ENCODE measurements at regions not wholly inside any gene's neighbourhood (a gene's known extent, or its start where the extent isn't known, plus 50 kb on each side); places are given as distances from the start of the nearest gene placed in this dataset.
"Not testable (repeated sequence)": the region's sequence is repeated elsewhere in the genome, so short reads cannot be mapped to it uniquely, and the experiment has no call there.

DNA sequence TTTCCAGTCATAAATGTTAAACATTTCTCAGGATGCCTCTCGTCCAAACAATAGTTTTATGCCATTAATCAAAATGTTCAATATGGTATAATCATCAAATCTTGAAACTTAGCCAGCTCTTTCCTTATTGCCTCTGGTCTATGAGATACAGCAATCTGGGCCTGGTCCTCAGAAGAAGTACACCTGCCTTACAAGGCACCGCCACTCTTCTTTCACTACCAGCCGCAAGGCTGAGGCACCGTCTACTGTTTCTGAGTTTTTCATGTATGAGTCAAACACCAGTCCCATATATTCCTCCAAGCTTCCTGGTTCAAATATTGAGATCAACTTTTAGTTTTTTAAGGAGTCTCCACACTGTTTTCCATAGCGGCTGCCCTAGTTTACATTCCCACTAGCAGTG lies 600.6 kb upstream of the FAT3 start:
- DNase-seq: no peak

DNA sequence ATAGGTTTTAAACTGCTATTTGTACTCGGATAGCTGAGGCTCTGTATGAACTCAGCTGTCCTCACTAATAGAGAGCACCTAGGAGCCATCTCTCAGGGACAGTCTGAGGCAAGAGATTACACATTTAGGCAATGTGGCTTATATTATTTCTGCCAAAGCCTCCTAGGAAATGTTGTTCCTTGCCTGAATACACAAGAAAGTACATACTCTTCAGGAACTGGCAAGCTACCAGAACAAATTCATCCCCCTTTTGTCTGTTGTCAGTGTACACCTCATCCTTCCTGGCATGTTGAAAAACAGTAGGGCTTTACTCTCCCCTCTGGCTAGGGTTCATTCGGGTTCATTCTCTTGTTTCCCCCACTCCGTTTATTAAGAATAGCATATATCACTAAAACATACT lies 615.9 kb upstream of the FAT3 start:
- no peak for DNase-seq

DNA sequence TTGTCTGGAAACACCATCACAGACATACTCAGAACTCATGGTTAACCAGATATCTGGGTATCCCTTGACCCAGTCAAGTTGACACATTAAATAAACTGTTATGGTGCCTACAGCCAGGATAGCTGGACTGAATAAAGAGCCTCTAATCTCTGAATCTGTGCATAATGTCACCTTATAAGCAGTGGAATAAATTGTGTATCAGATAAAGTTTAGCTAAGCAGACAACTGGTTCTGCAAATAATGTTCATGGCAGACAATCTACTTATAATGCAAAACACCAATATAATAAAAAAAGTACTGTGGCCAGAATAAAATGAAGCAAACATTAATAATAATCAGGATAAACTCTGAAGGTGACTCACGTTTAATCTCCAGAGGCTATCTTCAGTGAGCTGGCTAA lies 628.5 kb upstream of the FAT3 start:
- DNase-seq: no peak

DNA sequence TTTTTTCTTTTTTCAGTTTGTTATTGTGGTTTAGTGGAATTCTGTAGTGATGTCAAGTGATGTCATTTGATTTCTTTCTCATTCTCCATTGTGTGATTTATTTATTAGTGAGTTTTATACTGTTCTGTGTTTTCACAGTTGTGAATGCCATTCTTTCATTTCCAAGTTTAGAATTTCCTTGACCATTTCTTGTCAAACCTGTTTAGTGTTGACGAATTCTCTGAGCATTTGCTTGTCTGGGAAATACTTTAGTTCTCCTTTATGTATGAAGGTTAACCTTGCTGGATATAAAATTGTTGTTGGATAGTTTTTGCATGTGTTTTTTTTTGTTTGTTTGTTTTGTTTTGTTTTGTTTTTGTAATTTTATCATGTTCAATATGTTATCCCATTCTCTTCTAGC lies 633.6 kb upstream of the FAT3 start:
- DNase-seq: no peak

DNA sequence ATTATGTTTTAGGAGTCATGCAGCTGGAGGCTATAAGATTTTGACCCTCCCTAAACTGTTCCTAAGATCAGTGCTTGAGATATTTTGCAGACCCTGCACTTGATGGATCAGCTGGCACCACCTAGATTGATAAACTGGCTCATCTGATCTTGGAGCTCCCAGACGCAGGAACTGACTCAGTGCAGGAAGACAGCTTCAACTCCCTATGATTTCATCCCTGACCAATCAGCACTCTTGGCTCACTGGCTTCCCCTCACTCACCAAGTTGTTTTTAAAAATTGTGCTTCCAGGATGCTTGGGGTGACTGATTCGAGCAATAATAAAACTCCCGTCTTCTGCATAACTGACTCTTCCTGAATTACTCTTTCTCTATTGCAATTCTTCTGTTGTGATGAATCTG lies 637.5 kb upstream of the FAT3 start:
- no peak for DNase-seq

DNA sequence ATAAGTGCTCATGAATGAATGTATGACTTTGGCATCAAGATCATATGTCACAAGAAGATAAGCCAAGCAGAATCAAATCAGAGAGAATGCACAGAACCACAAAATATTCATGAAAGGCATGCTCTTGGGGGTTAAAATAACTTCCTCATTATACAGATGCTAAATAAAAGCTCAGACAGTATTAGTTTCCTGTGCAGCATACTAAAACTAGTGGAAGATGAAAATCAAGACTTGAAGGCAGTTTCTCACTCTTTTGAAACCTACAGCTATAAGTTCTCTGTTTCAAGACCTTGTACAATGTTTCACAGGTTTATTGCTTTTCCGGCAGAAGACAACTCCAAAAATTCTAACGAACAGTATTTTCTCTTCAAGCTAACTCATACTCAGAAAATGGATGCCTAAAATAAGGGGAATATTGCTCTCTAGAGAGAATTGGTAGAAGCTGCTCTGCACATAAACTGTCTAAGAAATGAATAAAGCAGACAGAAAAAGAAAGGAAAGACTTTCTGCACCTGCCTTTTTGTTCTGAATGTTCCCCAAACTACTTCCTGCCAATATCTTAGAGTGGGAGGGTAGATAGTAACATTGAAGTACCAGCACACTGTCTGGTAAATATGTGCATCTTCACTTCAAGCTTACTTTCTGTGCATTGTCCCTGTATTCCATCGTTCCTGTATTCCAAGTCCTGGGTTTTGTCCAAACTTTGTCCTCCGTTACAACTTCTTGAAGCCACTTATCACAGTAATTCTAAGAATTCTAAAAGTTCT lies 639.4 kb upstream of the FAT3 start:
- no peak for DNase-seq

DNA sequence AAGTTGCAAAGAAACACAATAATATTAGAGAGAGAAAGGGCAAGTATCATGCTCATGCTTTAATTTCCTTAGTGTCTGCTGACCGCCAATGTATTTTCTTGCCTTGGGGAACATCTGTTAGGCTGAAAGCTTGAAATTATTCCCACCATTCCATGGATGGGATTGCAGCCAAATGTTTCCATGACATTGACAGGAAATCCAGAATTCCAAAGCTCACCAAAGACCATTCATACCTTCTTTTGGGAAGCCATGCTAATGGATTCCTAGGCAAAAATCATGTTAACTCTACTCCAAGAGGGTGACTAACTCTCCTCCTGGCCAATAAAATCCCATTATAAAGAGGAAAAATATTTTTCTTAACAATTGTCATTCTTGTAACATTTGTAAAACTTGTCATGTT lies 661.4 kb upstream of the FAT3 start:
- DNase-seq: no peak

DNA sequence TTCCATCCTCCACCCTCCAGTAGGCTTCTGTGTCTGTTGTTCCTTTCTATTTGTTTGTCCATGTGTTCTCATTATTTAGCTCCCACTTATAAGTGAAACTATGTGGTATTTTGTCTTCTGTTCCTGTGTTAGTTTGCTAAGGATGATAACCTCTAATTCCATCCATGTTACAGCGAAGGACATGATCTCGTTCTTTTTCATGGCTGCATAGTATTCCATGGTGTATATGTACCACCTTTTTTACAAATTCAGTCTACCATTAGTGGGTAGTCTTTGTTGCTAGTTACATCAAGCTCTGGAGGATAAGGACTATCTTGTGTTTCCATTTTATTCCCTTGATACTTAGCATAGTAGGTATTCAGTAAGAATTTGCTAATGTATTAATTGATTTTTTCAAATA lies 664.2 kb upstream of the FAT3 start:
- no peak for DNase-seq

DNA sequence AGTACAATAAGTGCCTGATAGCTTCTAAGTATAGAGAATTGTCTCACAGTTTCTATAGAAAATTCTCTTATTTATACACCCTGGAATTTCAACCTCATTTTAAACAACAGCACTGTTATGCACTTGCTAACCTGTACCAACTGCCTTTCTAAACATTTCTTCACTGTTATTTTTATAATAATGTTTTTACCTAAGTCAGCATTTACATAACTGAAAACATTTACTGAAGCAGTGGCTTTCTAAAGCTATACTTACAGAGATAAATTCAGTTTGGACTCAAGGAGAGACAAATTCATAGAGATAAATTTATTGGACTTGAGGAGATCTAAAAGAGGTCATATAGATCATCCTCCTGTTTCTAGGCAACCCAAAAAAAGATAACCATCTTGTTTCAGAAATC lies 686.6 kb upstream of the FAT3 start:
- DNase-seq: no peak

DNA sequence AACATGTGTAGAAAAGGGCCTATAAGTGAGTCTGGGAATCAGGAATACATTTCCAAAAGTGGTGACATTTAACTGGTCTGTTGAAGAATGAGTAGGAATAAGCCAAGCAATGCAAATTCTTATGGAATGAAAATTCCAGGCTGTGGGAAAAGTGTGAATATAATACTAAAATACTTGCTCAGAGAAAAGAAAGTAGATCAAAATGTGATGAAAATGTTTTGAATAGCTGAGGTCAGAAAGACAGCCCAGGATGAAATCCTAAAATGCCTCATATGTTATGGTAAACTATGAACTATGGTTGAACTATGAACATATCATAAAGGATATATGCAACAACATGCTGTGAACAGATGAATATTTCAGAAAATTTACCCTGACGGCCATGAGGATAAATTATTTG lies 688.3 kb upstream of the FAT3 start:
- no peak for DNase-seq

DNA sequence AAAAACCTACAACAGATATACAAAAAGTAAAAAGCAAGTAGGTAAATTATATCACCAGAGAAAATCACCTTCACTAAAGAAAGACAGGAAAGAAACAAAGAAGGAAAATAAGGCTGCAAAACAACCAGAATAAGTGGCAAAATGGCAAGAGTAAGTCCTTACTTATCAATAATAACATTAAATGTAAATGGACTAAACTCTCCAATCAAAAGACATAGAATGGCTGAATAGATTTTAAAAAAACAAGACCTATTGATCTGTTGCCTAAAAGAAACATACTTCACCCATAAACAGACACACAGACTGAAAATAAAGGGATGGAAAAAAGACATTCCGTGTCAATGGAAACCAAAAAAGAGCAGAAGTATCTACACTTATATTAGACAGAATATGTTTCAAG lies 695.7 kb upstream of the FAT3 start:
- no peak for DNase-seq

DNA sequence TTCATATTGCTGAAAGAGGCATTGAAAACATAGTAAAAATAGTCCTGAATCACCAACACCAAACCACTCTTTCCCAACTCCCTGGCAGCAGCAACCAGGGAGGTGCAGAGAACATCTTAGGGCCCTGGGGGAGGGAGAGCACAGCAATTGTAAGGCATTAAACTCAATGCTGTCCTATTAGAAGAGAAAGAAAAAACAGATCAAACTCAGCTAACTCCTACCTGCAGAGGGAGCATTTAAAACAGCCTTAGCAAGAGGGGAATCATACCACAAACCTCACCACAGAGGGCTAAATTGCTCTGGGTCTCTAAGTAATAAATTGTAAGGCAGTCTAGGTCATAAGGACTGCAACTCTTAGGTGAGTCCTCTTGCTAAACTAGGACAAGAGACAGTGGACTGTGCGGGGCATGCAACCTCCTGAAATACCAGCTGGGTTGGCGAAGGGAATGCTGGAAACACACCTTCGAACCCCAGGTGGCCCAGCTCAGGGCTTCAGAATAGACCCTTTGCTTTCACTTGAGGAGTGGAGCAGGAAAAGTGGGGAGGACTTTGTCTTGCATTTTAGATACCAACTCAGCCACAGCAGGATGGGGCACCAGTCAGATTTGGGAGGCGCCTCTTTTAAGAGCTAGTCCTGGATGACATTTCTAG lies 697.1 kb upstream of the FAT3 start:
- no peak for DNase-seq

DNA sequence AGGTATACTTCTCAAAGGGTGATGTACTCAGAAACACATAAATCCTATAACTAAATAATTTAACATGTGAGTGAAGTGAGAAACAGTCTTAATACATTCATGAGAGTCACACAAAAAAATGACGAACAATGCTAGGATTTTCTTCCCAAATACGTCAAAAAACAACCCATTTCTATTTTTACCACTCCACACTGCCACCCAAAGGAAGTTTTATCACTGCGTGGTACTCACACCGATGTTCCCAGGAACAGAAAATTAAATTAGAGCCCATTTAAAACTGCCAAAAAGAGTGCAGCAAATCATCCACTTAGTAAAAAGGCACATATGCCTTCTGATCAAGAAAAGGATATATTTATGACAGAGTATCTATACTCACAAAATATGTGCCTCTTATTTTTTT lies 710.9 kb upstream of the FAT3 start:
- DNase-seq: no peak

DNA sequence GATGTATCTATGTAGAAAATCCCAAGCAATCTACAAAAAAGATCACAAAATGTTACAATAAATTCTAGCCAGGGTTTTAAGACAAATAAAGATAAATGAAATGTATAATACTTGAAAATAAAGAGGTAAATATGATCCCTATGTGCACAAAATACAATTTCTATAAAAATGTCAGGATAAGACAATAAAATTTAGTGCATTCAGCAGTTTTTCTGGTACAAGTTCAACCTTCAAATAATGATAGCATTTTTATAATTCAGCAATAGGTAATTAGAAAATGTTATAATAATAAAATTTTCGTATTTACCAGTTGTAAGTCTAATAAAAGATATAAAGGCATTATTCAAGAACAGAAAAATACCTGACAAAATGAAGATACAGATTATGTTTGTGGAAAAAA lies 726.8 kb upstream of the FAT3 start:
- no peak for DNase-seq

DNA sequence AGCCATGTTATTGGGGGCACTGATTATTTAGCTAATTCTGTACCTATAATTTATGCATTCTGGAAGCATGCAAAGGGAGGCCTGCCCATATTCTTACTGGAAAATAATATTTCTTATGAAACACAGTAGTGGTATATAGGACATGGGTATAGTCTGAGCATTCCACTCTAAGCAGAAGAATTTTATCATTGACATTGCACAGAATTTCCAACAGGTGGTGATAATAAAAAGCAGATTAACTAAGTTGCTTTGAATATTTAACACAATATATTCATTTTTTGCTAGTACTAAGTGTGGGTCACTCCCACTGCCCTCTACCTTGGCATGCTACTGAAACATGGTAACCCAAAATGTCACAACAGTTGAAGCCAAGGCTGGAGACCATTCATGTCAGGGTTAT lies 728.8 kb upstream of the FAT3 start:
- no peak for DNase-seq

DNA sequence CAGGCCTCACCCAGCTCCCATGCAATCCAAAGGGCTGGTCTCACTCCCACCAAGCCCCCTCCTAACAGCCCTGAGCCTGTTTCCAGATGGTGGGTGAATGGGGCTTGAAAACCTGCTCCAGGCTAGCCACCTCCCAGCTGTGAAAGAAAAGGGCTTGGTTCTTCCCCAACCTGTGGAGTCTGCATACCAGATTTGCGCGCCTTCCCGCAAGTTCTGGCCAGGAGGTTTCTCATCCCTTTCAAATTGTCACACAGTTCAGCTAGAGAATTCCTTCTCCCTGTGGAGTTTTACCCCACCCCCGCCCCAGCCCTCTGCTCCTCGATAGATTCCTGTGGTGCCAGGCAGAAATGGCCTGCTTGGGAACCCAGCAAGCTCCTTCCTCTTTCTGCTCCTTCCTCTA lies 734.6 kb upstream of the FAT3 start:
- no peak for DNase-seq

DNA sequence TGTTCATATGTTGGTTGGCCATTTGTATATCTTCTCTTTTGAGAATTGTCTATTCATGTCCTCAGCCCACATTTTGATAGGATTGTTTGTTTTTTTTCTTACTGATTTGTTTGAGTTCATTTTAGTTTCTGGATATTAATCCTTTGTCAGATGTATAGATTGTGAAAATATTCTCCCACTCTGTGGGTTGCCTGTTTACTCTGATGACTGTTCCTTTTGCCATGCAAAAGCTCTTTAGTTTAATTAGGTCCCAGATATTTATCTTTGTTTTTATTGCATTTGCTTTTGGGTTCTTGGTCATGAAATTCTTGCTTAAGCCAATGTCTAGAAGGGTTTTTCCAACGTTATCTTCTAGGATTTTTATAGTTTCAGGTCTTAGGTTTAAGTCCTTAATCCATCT lies 740.7 kb upstream of the FAT3 start:
- not testable (repeated sequence) for DNase-seq

DNA sequence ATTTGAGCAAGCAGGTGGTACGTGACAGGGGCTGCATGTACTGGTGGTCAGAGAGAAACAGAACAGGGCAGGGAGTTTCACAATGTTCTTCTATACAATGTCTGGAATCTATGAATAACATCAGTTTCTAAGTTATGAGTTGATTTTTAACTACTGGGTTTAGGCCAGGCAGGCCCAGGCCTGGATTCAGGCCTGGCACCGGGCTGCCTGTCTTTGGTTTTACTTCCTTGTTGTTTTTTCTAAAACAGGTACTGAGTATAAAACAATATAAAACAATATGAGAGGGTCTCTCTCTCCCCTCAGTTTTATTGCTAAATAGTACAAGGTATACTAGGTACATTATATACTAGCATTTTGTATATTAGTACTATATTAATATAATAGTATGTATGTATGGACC lies 742.7 kb upstream of the FAT3 start:
- not testable (repeated sequence) for DNase-seq

DNA sequence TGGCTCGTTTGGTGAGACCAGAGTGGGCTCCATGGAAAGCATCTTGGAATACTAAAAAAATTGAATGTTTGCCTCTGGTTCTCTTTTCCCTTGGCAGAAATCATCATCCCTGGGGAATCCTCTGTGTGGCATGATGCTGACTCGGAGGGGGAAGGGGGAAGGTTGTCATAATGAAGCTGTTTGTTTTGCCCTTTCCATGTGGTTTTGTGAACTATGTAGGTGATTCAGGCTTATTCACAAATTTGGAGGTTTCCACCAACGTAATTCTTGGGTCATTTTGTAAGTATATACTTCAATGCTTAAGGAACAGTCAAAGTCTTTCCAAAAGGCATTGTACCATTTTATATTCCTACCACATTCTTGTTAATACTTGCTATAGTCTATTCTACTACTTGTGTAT lies 754.0 kb upstream of the FAT3 start:
- DNase-seq: no peak

DNA sequence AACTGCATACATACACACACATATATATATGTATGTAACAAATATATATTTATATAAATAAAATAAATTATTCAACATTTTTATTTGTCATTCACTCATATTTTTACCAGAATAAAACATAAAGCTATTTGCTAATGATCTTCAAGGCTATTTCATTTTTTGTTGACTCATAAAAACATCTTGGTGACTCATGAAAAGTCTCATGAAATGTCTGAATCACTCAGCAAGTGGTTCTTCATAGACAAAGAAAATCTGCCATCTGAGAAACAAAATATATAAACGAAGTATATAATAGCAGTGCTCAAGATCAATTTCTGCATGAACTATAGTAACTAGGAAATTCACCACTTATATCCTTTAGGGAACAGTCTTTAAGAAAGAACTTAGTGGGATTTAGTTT lies 764.8 kb upstream of the FAT3 start:
- DNase-seq: no peak

DNA sequence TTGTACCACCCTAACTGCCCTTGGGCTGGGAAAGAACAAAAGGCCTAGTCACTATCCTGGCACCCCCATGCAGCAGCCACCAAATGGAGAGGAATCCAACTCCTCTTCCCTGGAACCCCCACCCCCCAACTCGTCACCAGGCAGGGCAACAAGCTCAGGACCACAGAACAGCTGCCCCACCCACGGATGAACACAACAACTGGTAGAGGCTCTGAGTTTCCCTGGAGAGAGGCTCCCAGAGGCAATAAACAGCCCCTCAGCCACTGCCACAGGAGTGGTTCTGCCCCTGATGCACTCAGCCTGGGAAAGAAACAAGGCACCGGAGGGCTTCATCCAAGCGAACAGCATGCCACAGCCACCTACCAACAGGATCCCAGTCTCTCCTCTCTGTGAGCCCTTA lies 778.4 kb upstream of the FAT3 start:
- no peak for DNase-seq

DNA sequence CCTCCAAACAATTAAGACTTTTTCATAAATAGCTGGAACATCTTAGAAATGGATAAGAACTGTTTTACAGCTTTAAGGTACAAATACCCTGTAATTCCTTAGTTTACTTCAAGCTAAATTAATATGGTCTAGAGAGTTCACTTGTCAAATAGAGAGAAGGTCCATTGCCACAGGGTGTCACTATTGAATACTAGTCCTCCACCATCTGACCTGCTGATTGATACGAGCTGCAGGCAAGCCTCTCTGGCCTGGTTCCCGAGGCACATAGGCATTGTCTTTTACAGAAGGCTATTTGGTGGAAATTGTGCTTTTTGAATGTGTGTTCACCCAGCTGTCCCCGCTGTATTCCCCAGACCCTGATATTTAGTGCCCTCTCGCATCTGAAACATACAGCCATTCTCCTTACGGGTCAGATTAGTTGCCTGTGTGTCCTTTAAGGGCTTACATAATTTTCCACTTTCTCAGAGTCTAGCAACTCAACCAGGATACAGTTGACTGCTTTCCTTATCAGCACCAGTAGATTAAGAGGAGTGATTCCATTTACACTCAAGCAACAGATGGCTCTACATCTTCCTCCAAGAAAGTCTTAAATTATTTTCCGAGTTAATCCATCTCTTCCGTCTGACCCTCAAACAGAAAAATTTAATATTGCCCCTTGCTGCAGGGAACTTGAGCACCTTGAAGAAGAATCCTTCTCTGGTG lies 788.8 kb upstream of the FAT3 start:
- DNase-seq: no peak

DNA sequence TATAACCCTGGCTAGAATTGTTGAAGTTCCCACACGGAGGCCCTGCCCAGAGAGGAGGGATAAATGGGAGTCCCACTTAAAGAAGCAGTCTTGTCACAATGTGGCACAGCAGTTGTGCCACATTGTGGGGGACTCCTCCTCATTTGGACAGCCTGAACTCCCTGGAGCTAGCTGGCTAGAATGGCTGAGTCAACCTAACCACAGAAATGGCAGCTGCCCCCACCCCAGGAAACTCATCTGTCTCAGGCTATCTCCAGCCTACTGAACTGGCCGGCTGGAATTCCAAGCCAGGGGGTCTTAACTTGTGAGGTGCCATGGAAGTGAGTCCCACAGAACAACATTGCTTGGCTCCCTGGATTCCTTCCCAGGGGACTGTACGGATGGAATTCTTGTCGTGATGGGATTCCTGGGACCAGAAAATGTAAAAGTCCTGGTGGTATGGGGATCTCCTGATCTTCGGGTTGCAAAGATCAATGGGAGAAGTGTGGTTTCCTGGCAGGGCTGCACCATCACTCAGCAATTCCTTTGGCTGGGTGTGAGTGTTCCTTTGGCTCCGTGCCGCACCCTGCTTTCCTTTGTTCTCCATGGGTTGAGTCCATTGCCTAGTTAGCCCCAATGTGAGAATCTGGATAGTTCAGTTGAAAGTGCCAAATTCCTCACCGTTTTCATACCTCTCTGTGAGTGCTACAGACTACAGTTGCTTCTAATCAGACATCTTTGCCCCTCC lies 791.2 kb upstream of the FAT3 start:
- DNase-seq: no peak

DNA sequence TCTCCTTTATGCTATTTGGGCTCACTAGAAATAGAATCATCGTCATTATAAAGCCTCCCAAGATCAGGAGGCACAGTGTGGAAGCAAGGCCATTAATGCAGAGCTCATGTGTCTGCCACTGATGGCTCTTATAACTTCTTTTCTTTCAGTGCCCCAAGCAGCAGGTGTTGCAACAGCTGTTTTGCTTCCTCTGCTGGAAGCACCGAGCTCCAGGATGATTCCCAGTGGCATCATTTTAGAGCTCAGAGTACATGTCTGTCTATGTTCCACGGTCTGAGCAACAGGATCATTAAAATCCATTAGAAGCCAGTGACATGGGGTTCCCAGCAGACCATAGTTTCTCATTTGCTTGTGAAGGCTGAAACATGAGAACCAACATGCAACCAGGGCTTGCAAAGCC lies 803.0 kb upstream of the FAT3 start:
- DNase-seq: no peak

Data from NCI-H146 (cell line).